Panc1 (cell line): ENCODE measurements at regions not wholly inside any gene's neighbourhood (a gene's known extent, or its start where the extent isn't known, plus 50 kb on each side); places are given as distances from the start of the nearest gene placed in this dataset.

ENCODE experiments used
- ATAC-seq: fragments of 200-7000 bp; cut with Tn5 transposase; 2 replicates; pipeline ENCODE4 v1.9.1; 2020; ENCODE audit warnings: mild to moderate bottlenecking, moderate library complexity
- BruUV-seq: library from RNA; stranded (reverse); fragments of 400-500 nt; replicated peaks from 2 replicates; lab custom pipeline; 2021; lab: Mats Ljungman, UMichigan
- CTCF ChIA-PET: fragments of 300-600 bp; sonication (Branson Sonifier 250); formaldehyde crosslinking; loops from one replicate; lab custom pipeline; 2022; ENCODE audit warnings: antibody characterized with exemption; lab: Charles Lee
- POLR2A ChIA-PET: fragments of 300-600 bp; sonication (Branson Sonifier 250); formaldehyde crosslinking; loops from one replicate; lab custom pipeline; 2022; ENCODE audit warnings: antibody characterized with exemption; lab: Charles Lee
- DNase-seq: peaks from one replicate; pipeline ENCODE4 v3.0.0-alpha.2; 2010; ENCODE audit warnings: low read depth, low spot score
- H3K27ac ChIP-seq: 2 replicates; pipeline ENCODE4 v1.5.1; 2011; ENCODE audit warnings: mild to moderate bottlenecking, low read length, inconsistent platforms
- H3K27me3 ChIP-seq: fragments of 200-500 bp; sonication (Bioruptor generic); 2 replicates; pipeline ENCODE4 v1.6.0; 2014; ENCODE audit warnings: low read length, inconsistent platforms; ENCODE audit not compliant: control insufficient read depth, insufficient read depth
- H3K36me3 ChIP-seq: fragments of 200-500 bp; sonication (Bioruptor generic); 2 replicates; pipeline ENCODE4 v1.5.1; 2014; ENCODE audit warnings: inconsistent platforms, mild to moderate bottlenecking, low read length, moderate library complexity; ENCODE audit not compliant: control insufficient read depth, insufficient read depth
- H3K4me1 ChIP-seq: 2 replicates; pipeline ENCODE4 v1.5.1; 2011; ENCODE audit warnings: inconsistent platforms, mild to moderate bottlenecking, low read length, moderate library complexity; ENCODE audit not compliant: control insufficient read depth, insufficient read depth
- H3K4me3 ChIP-seq, 2 experiments: 2 replicates each; pipeline ENCODE4 v1.5.1; 2011 to 2012; ENCODE audit warnings: low read depth in 2 of 2, low read length in 2 of 2, mild to moderate bottlenecking in 2 of 2, inconsistent platforms in 1 of 2, moderate library complexity in 1 of 2
- H3K9me3 ChIP-seq: fragments of 200-500 bp; sonication (Bioruptor generic); 2 replicates; pipeline ENCODE4 v1.5.1; 2014; ENCODE audit warnings: low read depth, mild to moderate bottlenecking, inconsistent platforms, low read length, moderate library complexity; ENCODE audit not compliant: control insufficient read depth, insufficient read depth
- CTCF ChIP-seq: fragments of 450-650 bp; IDR thresholded peaks from 2 replicates; pipeline ENCODE4 v1.5.1; 2017; ENCODE audit warnings: mild to moderate bottlenecking
- POLR2AphosphoS5 ChIP-seq: IDR thresholded peaks from 2 replicates; pipeline ENCODE4 v1.6.1; 2012; ENCODE audit warnings: mild to moderate bottlenecking, low read depth, low read length, moderate library complexity
- SIN3A ChIP-seq: IDR thresholded peaks from 2 replicates; pipeline ENCODE4 v1.6.1; 2012; ENCODE audit warnings: low read depth, mild to moderate bottlenecking, low read length, moderate library complexity, borderline replicate concordance; ENCODE audit not compliant: insufficient read depth
- TCF7L2 ChIP-seq: IDR thresholded peaks from 2 replicates; pipeline ENCODE4 v1.6.1; 2011; ENCODE audit warnings: mild to moderate bottlenecking, low read depth, low read length, inconsistent platforms
- in situ Hi-C: cut with HindIII; loops from 2 replicates; pipeline ENCODE4 v1.10.0; 2016; ENCODE audit warnings: low sequenced_read_pairs, low pct_unique_long_range_greater_than_20kb
- intact Hi-C: fragments of 100-400 bp; cut with micrococcal nuclease; formaldehyde crosslinking; loops from one replicate; pipeline ENCODE4 v1.10.0; 2022; ENCODE audit not compliant: unreplicated experiment
- TF ChIP-seq, protein P1 (sequence below), 2 experiments: IDR thresholded peaks; 2 replicates each; pipeline ENCODE4 v1.6.1; 2011 to 2012; ENCODE audit warnings: low read depth in 2 of 2, control low read depth in 1 of 2, low read length in 1 of 2, mild to moderate bottlenecking in 1 of 2, moderate library complexity in 1 of 2; ENCODE audit not compliant: insufficient read depth in 1 of 2

- DNase-seq (no peak), ATAC-seq (no peak)
- H3K4me1 ChIP-seq, result no peaks in the 10 kb centered on the region
- ChIA-PET POLR2A (no interaction called here), CTCF (no interaction called here)
- TF ChIP-seq POLR2AphosphoS5, result no peak
- TF ChIP-seq, protein P1, sequence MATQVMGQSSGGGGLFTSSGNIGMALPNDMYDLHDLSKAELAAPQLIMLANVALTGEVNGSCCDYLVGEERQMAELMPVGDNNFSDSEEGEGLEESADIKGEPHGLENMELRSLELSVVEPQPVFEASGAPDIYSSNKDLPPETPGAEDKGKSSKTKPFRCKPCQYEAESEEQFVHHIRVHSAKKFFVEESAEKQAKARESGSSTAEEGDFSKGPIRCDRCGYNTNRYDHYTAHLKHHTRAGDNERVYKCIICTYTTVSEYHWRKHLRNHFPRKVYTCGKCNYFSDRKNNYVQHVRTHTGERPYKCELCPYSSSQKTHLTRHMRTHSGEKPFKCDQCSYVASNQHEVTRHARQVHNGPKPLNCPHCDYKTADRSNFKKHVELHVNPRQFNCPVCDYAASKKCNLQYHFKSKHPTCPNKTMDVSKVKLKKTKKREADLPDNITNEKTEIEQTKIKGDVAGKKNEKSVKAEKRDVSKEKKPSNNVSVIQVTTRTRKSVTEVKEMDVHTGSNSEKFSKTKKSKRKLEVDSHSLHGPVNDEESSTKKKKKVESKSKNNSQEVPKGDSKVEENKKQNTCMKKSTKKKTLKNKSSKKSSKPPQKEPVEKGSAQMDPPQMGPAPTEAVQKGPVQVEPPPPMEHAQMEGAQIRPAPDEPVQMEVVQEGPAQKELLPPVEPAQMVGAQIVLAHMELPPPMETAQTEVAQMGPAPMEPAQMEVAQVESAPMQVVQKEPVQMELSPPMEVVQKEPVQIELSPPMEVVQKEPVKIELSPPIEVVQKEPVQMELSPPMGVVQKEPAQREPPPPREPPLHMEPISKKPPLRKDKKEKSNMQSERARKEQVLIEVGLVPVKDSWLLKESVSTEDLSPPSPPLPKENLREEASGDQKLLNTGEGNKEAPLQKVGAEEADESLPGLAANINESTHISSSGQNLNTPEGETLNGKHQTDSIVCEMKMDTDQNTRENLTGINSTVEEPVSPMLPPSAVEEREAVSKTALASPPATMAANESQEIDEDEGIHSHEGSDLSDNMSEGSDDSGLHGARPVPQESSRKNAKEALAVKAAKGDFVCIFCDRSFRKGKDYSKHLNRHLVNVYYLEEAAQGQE (IDR thresholded peaks at IDR 0.05; ENCODE audit: insufficient read depth in 1 of 2, low read depth in 2 of 2, low read length in 1 of 2), result no peak
- TF ChIP-seq TCF7L2, result no peak
- no peak for TF ChIP-seq SIN3A
- no peak for TF ChIP-seq CTCF
- no peaks in the 10 kb centered on the region for H3K9me3 ChIP-seq
- H3K27me3 ChIP-seq, result no peaks in the 10 kb centered on the region
- H3K4me3 ChIP-seq, result no peak overlapping the region
- in situ Hi-C loops, result no loop called here
- H3K27ac ChIP-seq, result no peak overlapping the region
- intact Hi-C loops, result no loop called here
- no TSS peak for BruUV-seq
- H3K36me3 ChIP-seq, result no peaks in the 10 kb centered on the region
Measured at GRCh38 chr12:123037791-123038190, 57.3 kb downstream of the ARL6IP4 start.

DNA sequence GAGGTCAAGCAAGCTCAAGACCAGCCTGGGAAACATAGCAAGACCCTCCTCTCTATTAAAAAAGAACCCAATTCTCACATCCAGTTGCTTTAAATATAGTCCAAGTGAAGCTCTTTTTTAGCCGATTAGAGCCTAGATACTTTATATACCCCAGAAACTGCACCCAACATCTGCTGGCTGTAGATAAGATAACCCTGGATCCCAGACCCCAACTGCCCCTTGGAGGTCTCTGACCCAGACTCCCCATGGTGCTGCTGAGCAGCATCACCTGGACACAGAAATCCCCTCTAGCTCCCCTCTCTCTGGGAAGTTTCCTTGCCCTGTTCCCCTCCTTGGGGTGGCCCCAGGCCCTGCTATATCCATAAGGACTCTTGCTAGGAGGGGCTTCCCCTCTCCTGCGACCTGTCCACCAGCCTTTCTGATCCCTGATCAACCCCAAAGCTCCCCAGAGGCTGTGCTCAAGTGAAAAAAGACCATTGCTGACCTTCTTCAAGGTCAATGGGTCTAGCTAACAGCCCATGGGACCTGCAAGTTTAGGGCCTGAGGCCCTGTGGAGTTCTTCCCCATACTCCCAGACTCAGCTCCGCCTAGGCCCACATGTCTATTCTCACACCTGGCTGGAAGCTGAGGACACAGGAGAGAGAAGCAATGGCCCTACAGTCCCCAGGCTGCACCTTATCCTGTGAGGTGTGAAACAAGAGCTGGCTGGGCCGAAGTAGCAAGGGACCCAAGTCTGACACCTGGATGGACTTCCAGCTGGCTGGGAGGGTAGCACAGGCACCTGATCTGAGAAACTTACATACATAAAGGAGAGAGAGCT, 56.2 kb downstream of the ARL6IP4 start:
- no peak for DNase-seq
- no TSS peak for BruUV-seq
- CTCF ChIA-PET, result interaction anchor here (0.6 kb wide), 1 partner anchor 107 kb away, joined by 3 read pairs; no protein-coding TSS in a partner anchor
- H3K27me3 ChIP-seq, result no peaks in the 10 kb centered on the region
- no peaks in the 10 kb centered on the region for H3K4me1 ChIP-seq
- in situ Hi-C loops (no loop called here), intact Hi-C loops (no loop called here)
- no peaks in the 10 kb centered on the region for H3K36me3 ChIP-seq
- no peaks in the 10 kb centered on the region for H3K9me3 ChIP-seq
- no peak for ATAC-seq
- TF ChIP-seq, protein P1 (IDR thresholded peaks at IDR 0.05; ENCODE audit: insufficient read depth in 1 of 2, low read depth in 2 of 2, low read length in 1 of 2), result no peak
- TF ChIP-seq POLR2AphosphoS5 (no peak), TCF7L2 (no peak), SIN3A (no peak), CTCF (no peak)
- POLR2A ChIA-PET, result no interaction called here
- no peak overlapping the region for H3K4me3 ChIP-seq
- no peak overlapping the region for H3K27ac ChIP-seq
